Stimulated activated CD4-positive, alpha-beta T cell treated with anti-CD3 and anti-CD28 coated beads, TNF-alpha, amount 100 ng/mL, for 48 hours (primary cell): ENCODE measurements at regions not wholly inside any gene's neighbourhood (a gene's known extent, or its start where the extent isn't known, plus 50 kb on each side); places are given as distances from the start of the nearest gene placed in this dataset.
"Not testable (repeated sequence)": the region's sequence is repeated elsewhere in the genome, so short reads cannot be mapped to it uniquely, and the experiment has no call there.

Experiments used
- DNase-seq, 3 donors: peaks; one replicate each; pipeline ENCODE4 v3.0.0-alpha.2; 2020; ENCODE audit warnings: low read depth in 3 of 3

DNA sequence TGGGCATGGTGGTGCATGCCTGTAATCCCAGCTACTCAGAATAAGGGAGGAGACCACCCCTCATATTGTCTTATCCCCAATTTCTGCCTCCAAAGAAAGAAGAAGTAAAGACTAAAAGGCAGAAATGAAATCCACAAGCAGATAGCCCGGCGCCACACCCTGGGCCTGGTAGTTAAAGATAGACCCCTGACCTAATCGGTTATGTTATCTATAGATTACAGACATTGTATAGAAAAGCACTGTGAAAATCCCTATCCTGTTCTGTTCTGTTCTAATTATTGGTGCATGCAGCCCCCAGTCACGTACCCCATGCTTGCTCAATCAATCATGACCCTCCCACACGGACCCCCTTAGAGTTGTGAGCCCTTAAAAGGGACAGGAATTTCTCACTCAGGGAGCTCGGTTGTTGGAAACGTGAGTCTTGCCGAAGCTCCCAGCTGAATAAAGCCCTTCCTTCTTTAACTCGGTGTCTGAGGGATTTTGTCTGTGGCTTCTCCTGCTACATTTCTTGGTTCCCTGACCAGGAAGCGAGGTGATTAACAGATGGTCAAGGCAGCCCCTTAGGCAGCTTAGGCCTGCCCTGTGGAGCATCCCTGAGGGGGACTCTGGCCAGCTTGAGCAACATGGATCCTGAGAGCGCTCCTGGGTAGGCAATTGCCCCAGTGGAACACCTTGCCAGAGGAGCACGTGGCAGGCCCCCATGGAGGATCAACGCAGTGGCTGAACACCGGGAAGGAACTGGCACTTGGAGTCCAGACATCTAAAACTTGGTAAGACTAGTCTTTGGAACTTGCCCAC, 188.7 kb upstream of the NDUFV2 start:
- not testable (repeated sequence) for DNase-seq

DNA sequence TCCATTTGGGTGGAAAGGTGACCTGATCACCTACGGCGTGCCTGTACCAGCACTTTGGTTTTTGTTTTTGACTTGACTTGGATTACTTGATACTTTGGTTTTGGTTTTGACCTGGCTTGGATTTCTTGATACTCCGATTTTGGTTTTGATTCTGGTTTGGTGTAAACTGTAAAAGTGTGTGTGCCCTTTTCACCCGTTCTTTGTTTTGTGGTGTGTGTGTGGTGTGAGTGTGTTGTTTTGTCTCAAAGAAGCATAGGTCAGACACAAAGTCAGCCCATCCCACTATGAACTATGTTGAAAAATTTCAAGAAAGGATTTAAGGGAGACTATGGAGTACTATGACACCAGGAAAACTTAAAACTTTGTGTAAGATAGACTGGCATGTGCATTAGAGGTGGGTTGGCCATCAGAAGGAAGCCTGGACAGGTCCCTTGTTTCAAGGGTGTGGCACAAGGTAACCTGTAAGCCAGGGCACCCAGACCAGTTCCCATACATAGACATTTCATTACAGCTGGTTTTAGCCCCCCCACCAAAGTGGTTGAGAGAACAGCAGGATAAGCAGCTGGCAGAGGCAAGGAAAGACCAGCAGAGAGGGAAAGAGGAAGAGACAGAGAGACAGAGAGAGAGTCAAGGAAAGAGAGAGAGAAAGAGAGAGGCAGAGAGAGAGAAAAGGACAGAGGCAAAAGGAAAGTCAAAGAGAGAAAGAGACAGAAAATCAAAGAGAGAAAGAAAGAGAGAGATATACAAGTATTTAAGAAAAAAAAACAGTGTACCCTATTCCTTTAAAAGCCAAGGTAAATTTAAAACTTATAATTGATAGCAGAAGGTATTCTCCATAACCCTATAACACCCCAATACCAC, 187.9 kb upstream of the NDUFV2 start:
- not testable (repeated sequence) for DNase-seq

DNA sequence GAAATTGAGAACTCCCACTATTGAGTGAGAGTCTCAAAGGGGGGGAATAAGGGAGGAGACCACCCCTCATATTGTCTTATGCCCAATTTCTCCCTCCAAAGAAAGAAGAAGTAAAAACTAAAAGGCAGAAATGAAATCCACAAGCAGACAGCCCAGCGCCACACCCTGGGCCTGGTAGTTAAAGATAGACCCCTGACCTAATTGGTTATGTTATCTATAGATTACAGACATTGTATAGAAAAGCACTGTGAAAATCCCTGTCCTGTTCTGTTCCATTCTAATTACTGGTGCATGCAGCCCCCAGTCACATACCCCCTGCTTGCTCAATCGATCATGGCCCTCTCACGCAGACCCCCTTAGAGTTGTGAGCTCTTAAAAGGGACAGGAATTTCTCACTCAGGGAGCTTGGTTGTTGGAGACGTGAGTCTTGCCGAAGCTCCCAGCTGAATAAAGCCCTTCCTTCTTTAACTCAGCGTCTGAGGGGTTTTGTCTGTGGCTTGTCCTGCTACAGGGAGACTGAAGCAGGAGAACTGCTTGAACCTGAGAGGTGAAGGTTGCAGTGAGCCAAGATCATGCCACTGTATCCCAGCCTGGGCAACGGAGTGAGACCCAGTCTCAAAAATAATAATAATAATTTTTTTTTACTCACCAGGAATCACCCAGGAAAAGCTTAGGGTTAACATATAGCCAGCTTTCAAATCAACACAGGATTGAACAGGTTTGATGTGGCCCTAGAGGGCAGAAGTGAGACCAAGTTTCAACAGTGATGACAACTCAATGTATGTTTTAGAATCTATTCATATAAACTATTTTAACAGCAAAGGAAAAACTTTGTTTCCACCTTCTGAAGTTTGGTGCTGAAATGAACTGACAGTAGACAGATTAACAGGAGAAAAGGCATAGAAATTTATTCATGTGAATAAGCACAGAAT, 181.4 kb upstream of the NDUFV2 start:
- not testable (repeated sequence) for DNase-seq

DNA sequence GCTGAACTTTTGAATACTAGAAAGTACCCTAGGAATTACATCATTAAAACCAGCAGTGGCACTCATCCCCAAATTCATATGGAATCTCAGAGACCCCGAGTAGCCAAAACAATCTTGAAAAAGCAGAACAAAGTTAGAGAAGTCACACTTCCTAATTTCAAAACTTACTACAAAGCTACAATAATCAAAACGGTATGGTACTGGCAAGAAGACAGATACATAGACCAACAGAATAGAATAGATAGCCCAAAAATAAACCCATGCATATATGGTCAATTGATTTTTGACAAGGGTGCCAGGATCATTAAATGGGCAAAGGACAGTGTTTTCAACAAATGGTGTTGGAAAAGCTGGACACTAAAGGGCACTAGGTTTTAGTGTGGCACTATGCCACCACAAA, 176.0 kb upstream of the NDUFV2 start:
- DNase-seq, result no peak

DNA sequence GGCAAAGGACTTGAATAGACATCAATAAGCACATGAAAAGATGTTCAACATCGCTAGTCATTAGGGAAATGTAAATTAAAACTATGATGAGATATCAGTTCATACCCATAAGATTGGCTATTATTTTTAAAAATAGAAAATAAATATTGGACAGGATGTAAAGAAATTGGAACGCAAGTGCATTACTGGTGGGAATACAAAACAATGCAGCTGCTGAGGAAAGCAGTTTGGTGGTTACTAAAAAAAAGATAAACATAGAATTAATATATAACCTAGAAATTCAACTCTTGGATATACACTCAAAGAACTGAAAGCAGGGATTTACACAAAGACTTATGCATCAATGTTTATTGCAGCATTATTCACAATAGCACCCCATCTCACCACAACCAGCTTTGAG, 174.5 kb upstream of the NDUFV2 start:
- no peak for DNase-seq

DNA sequence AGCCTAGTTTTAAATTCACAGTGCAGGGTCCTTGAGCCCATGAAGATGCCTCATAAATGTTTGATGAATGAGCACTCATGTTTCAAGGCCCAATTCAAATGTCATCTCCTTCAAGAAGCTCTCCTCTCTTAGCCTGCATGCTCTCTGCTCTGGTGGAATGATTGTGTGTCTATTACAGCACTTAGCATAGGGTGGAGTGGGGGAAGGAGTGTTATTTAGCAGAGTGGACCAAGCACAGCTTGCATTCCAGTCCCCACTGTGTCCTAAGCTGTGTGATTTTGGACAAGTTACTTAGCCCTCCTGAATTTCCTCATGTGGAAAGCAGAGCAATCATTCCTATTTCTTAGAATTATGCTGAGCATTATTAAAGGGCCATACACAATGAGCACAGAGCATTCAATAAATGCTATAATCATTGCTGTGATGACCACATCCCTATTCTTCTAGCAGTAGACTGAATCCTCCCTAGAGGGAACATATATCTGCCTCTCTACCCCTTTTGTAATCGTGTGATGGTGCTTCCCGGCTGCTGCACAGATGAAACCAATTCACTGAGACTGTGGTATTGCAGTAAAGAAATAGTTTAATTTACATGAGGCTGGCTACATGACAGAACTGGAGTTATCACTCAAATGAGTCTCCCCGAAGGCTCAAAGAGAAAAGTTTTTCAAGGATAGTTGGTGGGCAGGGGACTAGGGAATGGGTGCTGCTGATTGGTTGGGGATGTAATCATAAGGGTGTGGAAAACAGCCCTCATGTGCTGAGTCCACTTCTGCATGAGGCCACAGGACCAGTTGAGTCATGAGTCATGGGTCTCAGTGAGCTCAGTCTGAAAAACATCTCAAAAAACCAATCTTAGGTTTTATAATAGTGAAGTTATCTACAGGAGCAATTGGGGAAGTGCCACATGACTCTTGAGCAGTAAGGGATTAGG, 173.4 kb upstream of the NDUFV2 start:
- DNase-seq, result no peak

DNA sequence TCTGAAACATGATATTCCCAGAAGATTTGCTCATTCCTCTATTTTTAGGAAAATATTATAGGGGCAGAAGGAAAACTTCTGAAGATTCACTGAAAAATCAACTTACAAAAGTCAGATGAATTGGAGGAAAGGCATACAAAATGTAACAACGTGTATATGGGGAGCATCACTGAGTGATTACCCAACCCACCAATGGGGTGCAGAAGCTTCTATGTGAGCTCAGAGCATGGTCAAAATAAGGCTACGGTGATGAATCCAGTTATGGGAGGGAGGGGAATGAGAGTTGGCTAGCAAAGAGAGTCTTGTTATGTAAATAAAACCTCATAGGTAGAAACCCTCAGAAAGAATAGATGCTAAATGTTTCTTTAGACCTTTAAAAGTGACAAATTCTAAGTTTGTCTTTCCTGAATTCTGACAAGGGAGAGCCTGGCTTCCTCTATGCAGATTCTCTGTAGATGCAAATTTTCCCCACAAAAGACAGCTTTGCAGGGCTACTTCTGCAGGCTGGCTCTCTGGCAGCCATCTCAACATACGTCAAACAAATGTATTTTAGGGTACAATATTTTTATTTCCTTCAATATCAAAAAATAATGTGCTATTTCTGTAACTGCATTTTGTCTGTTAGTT, 171.4 kb upstream of the NDUFV2 start:
- DNase-seq, result no peak

DNA sequence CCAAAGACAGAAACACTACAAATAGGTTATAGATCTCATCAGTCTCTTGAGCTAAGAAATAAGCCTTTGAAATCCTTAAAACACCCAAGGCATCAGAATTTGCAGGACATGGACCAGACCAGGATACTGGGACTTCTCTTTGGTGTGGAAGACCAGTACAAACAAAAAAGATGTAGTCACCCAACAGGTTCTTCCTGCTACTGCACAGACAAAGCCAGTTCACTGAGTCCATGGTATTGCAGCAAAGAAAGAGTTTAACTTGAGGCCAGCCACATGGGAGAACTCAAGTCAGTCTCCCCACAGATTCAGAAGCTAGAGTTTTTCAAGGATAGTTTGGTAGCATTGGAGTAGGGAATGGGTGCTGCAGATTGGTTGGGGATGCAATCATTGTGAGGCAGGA, 169.6 kb upstream of the NDUFV2 start:
- no peak for DNase-seq

DNA sequence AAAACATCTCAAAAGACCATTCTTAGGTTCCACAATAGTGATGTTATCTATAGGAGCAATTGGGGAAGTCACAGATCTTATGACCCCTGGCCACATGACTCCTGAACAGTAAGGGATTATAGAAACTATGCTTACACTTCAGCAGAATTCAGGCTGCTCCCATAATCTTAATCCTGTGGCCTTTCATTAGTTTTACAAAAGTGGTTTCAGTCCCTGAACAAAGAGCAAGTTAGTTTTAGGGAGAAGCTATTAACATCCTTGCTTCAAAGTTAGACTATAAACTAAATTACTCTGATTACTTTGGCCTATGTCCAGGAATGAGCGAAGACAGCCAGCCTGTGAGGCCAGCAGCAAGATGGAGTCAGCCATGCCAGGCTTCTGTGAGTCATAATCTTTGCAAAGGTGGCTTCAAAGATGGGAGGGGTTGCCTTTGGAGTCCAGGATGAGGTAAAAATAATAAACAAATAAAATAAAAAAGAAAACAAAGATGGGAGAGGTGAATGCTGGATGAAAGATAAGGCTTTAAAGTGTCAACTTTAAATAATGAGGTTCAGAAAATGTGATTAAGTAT, 168.7 kb upstream of the NDUFV2 start:
- no peak for DNase-seq

DNA sequence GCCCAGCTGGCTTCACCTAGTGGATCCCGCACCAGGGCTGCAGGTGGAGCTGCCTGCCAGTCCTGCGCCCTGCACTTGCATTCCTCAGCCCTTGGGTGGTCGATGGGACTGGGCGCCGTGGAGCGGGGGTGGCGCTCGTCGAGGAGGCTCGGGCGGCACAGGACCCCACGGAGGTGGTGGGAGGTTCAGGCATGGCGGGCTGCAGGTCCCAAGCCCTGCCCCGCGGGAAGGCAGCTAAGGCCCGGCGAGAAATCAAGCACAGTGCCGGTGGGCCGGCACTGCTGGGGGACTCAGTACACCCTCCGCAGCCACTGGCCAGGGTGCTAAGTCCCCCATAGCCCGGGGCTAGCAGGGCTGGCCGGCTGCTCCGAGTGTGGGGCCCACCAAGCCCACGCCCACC, 167.2 kb upstream of the NDUFV2 start:
- DNase-seq, result not testable (repeated sequence)

DNA sequence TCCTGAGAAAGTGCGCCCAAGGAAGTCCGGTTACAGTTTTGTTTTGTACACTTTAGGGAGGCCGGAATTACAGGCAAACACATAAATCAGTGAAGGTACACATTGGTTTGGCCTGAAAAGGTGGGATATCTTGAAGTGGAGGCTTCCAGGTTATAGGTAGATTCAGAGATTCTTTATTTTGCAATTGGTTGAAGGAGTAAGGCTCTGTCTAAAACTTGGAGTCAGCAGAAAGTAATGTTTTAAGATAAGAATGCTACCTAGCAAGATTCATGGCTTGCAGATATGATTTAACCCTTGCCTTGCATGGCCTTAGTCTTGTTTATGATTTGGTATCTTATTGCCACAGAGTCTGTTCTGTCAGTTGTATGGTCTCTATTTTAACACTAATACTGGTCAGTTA, 165.9 kb upstream of the NDUFV2 start:
- DNase-seq, result no peak

DNA sequence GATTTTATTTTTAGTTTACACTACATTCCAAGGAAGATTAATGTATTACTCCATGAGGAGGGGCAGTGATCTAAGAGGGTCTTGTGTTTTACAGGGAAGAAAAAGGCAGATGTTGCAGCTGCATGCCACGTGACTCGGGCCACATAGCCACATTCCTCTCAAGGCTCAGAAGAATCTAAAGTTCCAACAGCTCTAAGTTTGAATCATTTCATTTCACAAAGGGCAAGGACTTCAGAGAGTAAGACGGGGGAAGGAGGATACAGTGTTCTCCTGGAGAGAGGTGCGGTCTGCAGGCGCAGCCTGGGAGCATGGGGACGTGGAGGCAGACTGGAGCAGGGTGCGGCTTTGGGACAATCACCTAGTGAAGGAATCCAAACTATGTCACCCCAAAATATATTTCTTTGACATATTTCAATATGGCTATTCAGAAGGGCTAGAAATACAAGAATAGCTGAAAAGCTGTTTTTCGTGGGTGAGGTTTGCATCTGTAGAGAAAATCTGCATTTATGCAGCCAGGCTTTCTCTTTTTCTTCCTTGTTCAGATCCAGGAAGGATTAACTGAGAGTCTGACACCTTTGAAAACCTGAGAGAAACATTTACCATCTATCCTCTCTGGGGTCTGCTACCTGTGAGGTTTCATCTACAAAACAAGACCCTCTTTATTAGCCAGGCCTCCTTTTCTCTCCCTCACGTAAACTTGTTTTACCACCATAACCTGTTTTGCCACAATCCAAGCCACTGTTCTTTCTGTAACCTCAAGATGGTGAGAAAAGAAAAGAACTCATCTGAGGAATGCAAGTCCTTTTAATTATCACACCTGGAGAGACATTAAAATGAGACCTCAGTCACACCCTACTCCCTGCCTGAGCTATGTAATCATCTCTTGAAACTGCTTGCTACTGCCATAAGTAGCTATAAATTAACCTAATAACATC, 165.1 kb upstream of the NDUFV2 start:
- no peak for DNase-seq

DNA sequence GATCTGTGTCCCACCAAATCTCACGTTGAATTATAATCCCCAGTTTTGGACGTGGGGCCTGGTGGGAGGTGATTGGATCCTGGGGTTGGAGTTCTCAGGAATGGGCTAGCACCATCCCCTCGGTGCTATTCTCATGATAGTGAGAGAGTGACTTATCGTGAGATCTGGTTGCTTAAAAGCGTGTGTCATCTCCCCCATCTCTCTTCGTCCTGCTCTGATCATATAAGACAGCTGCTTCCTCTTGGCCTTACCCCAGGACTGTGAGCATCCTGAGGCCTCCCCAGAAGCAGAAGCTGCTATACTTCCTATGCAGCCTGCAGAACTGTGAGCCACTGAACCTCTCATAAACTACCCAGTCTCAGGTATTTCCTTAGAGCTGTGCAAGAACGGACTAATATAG, 163.7 kb upstream of the NDUFV2 start:
- no peak for DNase-seq

DNA sequence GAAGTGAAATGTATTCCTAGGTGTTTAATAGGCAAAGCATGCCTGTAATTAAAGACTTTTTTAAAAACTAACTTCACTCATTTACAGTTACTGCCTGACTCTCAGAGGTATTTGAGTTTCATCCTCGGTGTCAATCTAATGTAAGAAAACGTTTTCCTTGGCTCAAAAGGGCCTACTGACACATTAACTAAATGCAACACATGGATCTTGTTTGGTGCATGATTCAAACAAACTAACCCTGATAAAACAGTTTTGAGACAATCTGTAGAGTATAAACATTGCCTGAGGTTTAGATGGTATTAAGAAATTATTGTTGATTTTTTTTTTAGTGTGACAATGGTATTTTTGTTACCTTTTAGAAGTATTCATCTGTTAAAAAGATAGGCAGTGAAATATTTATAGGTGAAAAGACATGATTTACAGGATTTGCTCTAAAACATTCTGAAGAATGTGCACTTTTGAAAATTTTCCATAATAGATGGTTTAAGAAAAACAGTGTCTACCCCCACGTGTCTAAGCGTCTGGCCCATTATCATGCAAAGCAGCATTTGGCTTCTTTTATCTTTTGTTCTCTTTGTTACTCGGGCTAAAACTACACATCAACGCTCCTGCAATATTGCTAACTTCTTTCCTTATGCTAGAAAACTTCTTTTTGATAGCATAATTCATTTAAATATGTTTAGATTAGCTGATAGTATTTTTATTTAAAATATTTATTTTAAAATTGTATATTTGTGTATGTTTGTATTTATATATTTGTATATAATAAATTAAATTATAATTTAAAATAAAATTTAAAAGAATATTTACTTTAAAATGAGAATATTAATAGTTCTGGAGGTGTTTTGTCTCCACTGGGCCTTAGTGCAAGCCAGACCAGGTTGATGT, 160.2 kb upstream of the NDUFV2 start:
- DNase-seq, result no peak

DNA sequence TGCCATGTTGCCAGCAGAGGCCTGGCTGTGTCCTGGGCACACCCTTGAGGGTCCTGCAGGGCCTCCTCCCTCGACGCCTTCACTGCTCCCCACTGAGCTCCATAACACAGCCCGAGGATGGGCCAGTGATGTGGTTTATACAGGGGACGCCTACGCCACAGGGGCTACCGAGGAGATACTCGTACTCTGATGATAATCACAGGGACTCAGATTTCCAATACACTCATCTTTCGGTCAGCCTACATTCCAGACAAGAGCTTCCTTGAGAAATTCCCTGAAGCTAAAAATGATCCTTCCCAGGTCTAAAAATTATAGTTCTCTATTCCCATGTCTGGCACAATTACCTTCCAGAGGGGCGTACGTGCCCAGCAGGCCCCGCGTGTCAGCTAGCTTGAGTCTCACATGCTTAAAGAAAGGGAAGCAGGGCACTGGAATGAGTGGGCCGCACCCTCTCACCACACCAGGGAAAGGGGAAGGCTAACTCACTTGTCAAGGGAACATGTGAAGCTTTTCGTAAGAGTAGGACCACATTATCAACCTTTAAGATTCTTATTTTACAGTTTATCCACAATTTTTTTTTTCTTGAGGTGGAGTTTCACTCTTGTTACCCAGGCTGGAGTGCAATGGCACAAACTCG, 159.5 kb upstream of the NDUFV2 start:
- no peak for DNase-seq

DNA sequence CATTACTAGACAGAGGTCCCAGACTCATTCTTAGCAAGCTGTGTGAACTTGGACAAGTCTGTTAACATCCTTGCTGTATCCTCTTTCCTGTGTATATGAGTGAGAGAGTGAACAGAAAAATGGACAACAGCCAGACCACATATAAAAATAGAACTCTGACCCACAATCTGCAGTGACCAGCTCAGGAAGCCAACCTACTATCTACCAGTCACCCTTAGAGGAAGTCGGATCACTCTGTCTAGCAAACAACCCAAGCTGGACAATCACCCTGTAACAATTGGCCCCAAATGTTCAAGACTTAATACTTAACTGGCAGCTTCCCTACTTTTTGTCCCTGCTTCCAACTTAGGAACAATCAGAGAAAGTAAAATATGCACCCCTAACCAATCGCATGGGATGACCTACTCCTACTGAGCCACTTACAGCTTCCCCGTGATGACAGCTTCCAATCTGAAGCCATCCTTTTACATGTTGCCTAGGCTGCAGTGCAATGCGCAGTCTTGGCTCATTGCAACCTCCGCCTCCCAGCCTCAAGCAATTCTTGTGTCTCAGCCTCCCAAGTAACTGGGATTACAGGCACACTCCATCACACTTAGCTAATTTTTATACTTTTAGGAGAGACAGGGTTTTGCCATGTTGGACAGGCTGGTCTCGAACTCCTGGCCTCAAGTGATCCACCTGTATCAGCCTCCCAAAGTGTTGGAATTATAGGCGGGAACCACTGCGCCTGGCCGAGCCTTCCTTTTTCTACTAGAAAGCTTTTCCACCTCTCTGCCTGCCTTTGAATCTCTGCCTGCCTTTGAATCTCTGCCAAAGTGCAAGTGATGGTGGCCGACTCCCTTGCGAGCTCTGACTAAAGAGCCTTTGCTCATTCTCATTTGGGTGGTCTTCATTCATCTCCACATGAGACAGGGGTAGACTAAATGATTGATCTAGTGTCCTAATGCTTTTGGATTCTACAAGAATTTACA, 158.3 kb upstream of the NDUFV2 start:
- DNase-seq, result no peak
